DMS53 (cell line): ENCODE measurements at regions not wholly inside any gene's neighbourhood (a gene's known extent, or its start where the extent isn't known, plus 50 kb on each side); places are given as distances from the start of the nearest gene placed in this dataset.
"Not testable (repeated sequence)": the region's sequence is repeated elsewhere in the genome, so short reads cannot be mapped to it uniquely, and the experiment has no call there.

Experiments
- DNase-seq: peaks from one replicate; lab custom pipeline; 2025; lab: John Stamatoyannopoulos, UW

- DNase-seq, result no peak
These were observed 97.5 kb upstream of the TWIST2 start for GRCh38 chr2:238750212-238750904.

DNA sequence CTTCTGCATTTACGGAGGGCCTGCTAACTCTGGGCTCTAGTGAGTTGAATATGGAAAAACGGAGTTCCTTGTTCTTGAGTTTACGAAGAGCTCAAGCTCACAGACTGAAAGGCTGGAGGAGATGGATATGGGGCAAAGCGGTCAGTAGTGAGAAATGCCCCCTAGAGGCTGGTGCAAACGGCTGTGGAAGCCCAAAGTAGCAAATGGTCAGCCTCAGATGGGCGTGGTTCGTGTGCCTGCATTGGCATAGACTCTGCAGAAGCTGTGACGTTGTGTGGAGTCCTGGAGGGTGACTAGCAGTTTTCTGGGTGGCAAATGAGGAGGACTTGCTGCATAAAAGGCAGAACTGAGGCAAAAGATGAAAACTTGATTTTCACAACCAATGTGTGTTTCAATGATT is 93.6 kb upstream of the TWIST2 start:
- DNase-seq, result peak; percentile 33

DNA sequence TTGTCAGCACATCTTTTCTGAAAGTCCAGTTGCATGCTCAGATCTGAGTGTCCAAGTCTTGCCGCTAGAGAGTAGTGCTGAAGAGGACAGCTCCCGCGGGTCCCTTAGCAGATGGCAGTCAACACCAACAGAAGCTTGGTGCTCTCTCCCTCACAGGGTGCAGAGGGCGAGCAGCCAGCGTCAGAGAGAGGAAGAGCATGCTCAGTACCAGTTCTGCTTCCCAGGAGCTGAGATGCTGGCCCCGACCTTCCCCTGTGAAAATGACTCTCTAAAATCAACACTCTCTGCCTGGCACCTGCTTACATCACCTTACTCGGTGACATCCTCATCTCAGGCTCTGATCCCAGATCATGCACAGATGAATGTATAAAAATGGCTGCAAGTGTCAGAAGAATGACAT is 86.0 kb upstream of the TWIST2 start:
- peak; percentile 23 for DNase-seq

DNA sequence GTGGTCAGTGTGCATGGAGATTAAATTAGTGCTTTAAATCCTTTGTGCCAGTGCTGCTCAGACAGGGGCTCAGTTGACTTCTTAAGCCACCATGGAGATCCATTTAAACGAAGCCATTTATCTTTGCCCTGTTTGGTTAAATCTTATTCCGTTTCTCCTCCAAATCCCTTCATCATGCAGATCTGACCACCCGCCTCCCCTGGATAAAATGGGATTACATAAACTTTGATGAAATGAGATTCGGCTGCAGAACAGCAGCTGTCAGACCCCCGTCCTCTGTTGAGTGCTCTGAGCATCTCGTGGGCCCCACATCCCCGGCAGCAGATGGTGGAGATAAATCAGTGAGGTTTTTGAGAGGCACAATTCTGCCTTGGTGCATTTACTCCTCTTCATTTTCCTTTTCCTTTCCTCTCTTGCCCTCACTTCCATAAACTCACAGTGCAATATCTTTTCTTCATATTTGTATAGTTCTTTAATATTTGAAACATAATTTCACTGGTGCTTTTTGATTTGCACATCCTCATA is 84.4 kb upstream of the TWIST2 start:
- DNase-seq, result no peak

GRCh38 chr2:238765590-238765989 is 82.3 kb upstream of the TWIST2 start:
- DNase-seq, result no peak

DNA sequence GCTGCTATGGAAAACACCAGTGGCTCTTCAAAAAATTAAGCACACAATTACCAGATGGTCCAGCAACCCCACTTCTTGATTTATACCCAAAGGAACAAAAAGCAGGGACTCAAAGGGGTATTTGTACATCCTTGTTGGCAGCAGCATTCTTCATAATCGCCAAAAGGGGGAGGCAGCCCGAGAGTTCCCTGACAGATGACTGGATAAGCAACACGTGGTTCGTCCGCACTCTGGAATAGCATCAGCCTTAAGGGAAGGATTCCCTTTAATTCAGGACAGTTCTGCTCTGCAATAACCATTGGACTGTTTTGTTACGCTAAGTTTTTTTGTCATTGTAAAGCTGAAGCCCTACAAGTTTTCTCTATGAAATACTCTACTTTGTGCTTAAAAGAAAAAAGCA is 76.7 kb upstream of the TWIST2 start:
- DNase-seq, result no peak

DNA sequence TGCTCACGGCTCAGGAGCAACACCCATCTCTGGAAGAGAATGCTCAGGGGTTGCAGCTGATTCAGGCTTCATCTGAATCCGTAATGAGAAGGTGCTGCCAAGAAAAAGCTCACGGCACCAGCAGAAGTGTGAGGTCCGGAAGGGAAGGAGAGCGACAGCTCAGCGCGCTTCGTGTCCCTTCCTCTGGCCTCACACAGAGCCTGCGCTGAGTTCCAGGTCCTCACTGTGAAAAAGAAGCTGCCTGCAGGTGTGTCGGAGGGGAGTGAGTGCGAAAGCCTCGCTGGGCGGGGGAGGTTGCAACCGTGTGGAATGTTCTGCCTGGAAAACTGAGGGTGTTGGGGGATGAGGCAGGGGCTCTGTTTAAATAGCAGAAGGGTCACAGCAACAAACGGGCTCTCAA is 76.2 kb upstream of the TWIST2 start:
- no peak for DNase-seq

GRCh38 chr2:238772635-238773297 is 75.1 kb upstream of the TWIST2 start:
- DNase-seq, result no peak

DNA sequence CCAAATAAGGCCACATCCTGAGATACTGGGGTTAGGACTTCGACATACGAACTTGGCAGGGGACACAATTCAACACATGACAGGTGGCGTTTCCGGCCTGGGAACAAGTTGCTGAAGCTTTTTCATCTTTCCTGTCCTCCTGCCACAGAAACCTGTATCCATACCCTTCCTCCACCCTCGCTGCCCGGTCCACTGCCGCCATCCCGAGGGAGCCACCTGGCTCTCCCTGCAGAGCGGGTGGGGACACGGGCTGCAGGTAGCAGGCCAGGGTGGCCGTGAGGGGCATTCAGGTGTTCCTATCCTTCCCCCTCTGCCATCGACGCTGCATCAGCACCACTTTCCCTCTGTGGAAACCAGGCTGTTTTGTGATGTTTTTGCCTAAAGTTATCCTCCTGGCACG is 74.4 kb upstream of the TWIST2 start:
- DNase-seq, result no peak

- no peak for DNase-seq
These were observed 73.8 kb upstream of the TWIST2 start for GRCh38 chr2:238774071-238774470.

- DNase-seq, result peak; percentile 37
These were observed 72.8 kb upstream of the TWIST2 start for GRCh38 chr2:238774980-238775509.

DNA sequence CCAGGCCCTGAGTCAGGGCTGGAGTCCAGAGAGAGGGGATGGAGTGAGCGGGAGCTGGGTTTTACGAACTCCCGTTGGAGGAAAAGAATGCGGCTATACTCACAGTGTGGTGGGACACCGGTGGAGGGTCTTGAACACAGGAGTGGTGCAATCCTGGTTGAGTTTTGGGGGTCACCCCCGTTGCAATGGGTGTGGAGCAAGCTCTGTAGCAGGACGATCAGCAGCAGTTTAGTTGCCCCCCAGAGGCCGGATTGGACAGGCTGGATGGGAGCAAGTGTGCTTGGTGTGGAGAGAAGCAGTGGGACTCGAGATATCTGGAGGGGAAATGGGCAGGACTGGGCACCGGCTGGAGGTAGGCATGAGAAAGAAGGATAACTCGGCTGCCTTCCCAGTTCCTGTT is 72.3 kb upstream of the TWIST2 start:
- no peak for DNase-seq

GRCh38 chr2:238776003-238776760 is 71.7 kb upstream of the TWIST2 start:
- peak; percentile 44 for DNase-seq

DNA sequence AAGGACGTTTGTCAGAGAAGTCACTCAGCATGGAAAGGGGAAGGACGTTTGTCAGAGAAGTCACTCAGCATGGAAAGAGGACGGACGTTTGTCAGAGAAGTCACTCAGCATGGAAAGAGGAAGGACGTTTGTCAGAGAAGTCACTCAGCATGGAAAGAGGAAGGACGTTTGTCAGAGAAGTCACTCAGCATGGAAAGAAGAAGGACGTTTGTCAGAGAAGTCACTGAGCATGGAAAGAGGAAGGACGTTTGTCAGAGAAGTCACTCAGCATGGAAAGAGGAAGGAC is 71.2 kb upstream of the TWIST2 start:
- DNase-seq, result not testable (repeated sequence)

DNA sequence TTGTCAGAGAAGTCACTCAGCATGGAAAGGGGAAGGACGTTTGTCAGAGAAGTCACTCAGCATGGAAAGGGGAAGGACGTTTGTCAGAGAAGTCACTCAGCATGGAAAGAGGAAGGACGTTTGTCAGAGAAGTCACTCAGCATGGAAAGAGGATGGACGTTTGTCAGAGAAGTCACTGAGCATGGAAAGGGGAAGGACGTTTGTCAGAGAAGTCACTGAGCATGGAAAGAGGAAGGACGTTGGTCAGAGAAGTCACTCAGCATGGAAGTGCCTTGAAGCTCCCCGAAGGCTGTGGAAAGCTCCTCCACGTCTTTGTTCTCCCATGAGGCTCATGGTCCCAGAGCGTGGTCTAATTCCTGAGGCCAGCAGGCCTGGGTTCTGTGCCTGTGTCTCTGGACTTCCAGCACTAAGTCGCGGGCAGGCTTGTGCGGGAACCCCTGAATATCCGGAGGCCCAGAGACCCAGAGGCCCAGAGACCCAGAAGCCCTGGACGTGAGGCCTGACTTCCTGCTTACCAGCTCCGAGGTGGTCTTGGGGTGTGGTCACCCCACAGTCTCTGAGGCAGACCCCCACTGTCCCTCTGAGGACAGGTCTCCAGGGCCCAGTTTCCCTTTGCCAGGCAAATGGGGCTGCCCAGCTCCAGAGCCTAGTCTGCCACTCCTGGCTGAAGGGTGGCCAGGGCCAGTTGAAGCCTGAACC is 70.4 kb upstream of the TWIST2 start:
- no peak for DNase-seq

DNA sequence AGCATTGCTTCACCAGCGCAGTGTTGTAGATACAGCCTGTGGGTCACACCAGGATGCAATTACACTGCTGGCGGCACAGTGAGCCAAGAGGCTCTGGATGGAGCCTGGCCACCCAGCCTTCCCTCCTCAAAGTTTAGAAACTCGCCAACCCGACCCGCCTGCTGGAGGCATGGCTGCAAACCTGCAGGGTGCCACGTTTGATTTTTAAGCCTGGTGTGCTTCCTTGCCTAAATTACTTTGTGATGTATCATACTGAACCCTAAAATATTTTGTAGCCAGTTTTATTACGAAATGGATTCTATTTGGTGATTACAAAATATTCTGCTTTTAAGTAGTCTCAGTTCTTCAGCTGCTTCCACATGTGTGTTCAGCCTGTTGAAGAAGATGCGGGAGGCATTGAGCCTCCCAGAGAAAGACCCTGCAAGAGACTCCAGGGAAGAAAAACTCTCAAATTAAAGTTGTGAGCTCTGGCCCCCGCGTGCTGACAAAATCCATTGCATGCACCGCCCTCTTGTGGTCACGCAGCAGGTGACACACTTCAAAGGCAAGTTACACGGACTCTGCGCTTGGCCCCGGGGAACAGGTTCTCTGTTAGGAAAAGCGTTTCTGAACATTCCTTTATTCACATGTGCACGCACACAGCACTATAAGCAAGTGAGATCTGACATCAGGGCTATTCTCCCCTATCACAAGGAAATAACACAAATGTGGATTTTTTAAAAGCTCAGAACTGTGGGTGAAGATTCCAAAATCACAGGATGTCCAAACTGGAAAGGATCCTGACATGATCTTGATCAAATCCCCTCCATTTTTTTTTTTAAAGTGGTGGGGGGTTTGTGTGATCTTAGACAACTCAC is 63.0 kb upstream of the TWIST2 start:
- peak; percentile 82 for DNase-seq

DNA sequence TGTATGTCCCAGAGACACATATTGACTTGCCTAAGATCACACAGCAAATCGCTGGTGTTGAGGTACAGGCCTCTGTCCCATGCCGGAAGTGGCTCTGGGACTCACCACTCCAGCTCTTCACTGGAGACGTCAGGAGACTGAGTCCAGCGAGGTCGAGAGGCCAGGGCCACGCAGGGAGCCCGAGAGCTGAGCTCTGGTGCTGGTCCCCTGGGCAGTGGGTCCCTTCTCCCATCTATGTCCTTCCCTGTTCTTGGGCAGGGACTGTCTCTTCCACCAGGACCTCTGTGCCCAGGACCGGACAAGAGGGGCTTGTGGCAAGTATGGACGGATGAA is 62.4 kb upstream of the TWIST2 start:
- DNase-seq, result no peak

GRCh38 chr2:238786379-238786778 is 61.5 kb upstream of the TWIST2 start:
- DNase-seq, result no peak

DNA sequence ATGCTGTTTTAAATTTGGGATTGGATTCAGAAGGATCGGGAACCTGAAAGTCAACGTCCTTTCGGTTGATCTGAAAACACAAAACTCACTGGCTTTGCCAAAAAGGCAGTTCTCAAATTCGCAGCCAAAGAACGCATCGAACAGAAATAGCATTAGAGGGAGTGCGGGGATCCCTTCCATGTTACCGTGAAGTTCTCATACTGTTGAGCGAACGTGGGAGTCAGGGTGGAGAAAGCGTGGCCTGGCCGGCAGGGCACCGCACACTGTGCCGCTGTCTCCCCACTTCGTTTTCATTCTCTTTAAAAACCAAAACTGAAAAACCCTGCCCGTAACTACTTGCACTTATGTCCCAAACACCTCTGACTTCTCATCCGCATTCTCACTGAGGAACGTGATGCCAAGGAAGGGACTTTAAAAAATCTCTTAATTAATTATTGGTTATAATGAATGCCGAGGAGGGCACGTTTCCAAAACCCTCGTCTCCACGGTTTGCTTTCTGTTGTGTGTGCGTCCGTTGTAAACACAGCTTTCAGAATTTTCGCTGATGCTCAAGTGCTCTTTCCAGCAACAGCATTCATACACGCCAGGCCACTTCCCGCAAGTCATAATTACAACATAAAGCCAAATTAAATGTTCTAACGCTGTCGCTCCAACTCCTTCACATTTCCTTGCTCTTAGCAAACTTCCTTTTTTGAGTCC is 60.9 kb upstream of the TWIST2 start:
- DNase-seq, result no peak

DNA sequence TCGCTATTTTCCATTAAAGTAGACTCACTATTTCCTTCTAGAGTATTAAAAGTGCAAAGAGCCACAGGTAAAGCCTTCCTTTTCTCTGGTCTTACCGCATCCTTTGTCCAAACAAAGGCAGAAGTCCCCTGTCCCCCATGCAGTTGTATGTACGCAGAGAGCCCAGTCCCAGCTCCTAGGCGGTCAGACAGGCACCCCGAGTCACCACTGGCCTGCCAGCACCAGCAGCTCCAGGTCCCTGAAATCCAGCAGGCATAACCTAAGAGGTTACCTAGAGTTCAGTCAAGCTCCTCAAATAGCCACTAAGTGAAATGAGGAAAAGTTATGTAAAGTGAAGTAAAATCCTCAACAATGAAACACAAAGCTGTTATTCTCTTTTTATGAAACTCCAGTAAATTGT is 60.4 kb upstream of the TWIST2 start:
- DNase-seq, result no peak

- DNase-seq, result no peak
These were observed 58.5 kb upstream of the TWIST2 start for GRCh38 chr2:238789317-238789806.
